Cardiac fibroblast (primary cell): ENCODE measurements at regions not wholly inside any gene's neighbourhood (a gene's known extent, or its start where the extent isn't known, plus 50 kb on each side); places are given as distances from the start of the nearest gene placed in this dataset.
"Not testable (repeated sequence)": the region's sequence is repeated elsewhere in the genome, so short reads cannot be mapped to it uniquely, and the experiment has no call there.

Experiments used
- DNase-seq, 2 donors: peaks; one replicate each; pipeline versions ENCODE4 v3.0.0 to v3.0.0-alpha.2; 2010; ENCODE audit warnings: low read depth in 2 of 2
- H3K4me3 ChIP-seq, 2 donors: replicated peaks in 1 of 2; 1 replicate in 1 of 2; 2 replicates in 1 of 2; pipeline ENCODE4 v1.5.1; 2011; ENCODE audit warnings: low read depth in 2 of 2, low read length in 2 of 2, mild to moderate bottlenecking in 2 of 2, moderate library complexity in 1 of 2
- TF ChIP-seq, protein P1 (sequence below): IDR thresholded peaks from one replicate; pipeline ENCODE4 v1.5.1; 2011; ENCODE audit warnings: low read depth, mild to moderate bottlenecking, low read length, inconsistent platforms

DNA sequence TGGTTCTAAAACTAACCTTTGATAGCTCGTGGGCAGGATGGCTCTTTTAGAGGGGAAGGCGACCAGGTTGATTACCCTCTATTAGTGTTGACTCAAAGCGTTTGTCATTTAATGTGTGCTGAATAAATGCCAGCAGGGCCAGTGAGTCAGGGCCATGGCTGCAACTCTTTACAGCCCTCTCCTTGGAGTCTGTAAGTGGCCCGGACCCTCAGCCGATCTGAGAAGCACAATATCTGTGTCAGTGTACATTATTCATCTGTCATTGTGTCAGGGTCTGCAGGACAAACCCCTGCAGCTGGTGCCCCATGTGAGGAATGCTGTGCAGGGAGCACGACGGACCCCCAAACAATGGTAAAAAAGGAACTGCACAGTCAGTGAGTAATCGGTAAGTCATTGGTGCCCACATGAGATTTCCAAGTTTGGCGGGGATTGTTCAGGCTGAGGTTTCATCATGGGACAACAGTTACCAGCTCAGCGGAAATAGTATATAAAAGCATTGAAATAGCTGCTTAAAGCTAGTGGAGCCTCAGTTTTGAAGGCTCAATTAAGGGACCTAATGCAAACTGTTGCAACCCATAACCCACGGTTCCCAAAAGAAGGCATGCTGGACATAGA lies 139.1 kb downstream of the ZNF675 start:
- TF ChIP-seq, protein P1, sequence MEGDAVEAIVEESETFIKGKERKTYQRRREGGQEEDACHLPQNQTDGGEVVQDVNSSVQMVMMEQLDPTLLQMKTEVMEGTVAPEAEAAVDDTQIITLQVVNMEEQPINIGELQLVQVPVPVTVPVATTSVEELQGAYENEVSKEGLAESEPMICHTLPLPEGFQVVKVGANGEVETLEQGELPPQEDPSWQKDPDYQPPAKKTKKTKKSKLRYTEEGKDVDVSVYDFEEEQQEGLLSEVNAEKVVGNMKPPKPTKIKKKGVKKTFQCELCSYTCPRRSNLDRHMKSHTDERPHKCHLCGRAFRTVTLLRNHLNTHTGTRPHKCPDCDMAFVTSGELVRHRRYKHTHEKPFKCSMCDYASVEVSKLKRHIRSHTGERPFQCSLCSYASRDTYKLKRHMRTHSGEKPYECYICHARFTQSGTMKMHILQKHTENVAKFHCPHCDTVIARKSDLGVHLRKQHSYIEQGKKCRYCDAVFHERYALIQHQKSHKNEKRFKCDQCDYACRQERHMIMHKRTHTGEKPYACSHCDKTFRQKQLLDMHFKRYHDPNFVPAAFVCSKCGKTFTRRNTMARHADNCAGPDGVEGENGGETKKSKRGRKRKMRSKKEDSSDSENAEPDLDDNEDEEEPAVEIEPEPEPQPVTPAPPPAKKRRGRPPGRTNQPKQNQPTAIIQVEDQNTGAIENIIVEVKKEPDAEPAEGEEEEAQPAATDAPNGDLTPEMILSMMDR: no peak
- no peak overlapping the region for H3K4me3 ChIP-seq
- DNase-seq: no peak

DNA sequence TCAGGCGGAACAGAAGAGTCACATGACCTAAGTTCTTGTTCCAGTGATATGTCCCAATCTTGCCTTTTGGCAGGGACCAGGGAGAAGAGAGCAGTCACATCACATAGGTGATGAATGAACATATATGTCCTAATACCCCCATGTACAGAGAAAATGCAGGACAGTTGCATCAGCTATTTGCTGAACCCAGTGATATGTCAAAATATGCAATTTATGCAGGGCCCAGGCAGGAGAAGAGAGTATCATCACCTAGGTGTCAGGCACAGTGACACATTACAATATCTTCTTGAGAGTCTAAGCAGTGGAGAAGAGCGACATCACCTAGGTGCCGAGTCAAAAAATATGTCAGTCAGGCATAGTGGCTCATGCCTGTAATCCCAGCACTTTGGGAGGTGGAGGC lies 139.9 kb downstream of the ZNF675 start:
- no peak overlapping the region for H3K4me3 ChIP-seq
- DNase-seq: no peak
- TF ChIP-seq, protein P1: no peak

DNA sequence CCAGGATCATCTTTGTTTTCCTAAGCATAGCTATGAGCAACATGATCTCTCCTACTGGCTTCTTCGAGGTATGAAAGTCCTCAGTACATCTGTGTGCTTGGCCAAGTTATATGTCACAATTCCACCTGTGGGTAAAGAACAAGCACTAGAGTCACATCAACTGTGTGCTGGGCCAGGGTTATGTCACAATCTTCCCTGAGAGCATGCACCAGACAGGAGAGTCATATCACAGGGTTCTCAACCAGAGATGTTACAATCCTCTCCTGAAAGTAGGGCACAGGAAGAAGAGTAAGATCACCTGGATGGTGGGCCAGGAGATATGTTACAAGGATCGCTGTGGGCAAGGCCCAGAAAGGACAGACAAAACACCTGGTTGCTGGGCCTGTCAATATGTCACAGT lies 143.7 kb downstream of the ZNF675 start:
- TF ChIP-seq, protein P1: no peak
- H3K4me3 ChIP-seq: no peak overlapping the region
- DNase-seq: no peak

DNA sequence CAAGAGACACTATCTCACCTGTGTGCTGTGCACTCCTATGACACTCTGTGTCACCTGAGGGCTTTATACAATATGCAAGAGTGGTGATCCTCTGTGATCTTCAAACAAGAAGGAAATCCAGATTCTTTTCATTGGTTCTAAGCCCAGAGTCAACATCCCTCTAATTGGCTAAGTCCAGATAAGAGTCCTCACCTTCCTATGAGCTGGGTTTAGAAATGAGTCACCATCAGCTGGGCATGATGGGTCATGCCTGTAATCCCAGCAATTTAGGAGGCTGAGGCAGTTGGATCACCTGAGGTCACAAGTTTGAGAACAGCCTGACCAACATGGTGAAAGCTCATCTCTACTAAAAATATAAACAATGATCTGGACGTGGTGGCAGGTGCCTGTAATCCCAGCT lies 144.4 kb downstream of the ZNF675 start:
- TF ChIP-seq, protein P1: no peak
- DNase-seq: no peak
- H3K4me3 ChIP-seq: no peak overlapping the region

DNA sequence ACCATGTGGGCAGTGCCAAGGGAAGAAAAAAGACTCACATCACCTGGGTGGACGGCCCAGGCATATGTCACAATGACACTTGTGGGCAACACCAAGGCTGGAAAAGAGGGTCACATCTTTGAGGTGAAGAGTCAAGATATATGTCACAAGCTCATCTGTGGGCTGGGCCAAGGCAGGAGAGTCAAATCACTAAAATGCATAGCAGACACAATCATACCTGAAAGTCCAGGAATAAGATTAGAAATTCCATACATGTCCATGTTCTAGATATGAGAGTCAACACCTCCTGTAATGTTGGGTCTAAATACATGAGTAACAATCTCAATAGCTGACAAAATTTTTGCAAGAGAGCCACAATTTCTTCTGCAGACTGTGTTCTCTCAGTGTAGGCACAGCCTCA lies 145.0 kb downstream of the ZNF675 start:
- H3K4me3 ChIP-seq: no peak overlapping the region
- no peak for DNase-seq
- TF ChIP-seq, protein P1: no peak

DNA sequence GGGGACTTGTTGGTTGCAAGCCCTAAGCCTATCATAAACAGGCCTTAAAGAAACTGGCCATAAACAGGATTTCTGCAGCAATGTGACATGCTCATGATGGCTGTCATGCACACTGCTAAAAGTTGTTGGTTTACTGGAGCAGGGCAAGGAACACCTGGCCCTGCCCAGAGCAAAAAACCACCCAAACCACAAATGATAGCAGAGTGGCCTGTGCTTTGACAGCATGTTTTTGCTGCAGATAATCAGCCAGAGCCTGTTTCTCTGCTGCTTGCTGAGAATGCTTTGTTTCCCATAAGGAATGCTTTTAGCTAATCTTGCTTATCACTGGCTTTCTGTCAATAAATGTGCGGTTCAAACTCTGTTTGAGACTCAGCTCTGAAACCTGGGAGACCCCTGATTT lies 144.9 kb upstream of the ZNF91 start:
- DNase-seq: not testable (repeated sequence)

DNA sequence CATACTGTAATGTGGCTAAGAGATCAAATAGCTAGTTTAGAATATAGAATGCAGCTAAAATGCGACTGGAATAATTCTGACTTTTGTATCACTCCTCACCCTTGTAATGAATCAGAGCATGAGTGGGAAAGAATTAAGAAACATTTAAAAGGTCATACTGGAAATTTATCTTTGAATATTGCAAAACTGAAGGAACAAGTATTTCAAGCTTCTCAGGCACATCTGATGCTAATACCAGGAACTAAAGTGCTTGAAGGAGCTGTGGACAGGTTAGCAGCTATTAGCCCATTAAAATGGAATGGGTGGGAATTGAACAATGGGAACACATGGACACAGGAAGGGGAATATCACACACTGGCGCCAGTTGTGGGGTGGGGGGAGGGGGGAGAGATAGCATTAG lies 144.2 kb upstream of the ZNF91 start:
- no peak for DNase-seq
- TF ChIP-seq, protein P1: no peak
- no peak overlapping the region for H3K4me3 ChIP-seq

More for the DNA sequence above, 144.9 kb upstream of the ZNF91 start:
- H3K4me3 ChIP-seq: not testable (repeated sequence)

DNA sequence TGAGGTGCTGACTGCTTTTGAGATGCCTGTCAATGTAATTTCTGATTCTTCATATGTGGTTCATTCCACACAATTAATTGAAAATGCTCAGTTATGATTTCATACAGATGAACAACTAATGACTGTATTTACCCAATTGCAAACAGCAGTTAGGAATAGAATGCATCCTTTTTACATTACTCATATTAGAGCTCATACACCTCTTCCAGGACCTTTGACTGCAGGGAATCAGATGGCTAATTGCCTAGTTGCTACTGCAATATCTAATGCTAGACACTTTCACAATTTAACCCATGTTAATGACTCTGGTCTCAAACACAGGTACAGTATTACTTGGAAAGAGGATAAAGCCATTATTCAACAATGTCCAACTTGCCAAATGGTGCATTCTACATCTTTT lies 141.9 kb upstream of the ZNF91 start:
- not testable (repeated sequence) for H3K4me3 ChIP-seq, DNase-seq

DNA sequence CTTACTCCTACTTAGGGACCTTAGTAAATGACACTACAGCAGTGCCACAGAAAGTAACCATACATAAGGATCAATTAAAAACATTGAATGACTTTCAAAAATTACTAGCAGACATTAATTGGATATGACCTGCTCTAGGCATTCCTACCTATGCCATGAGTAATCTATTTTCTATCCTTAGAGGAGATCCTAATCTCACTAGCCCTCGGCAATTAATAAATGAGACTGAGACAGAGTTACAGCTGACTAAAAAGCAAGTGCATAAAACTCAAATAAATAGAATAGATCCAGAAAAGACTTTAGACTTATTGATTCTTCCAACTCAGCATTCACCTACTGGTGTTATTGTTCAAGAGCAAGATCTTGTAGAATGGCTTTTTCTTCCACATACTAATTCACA lies 141.1 kb upstream of the ZNF91 start:
- DNase-seq, H3K4me3 ChIP-seq: not testable (repeated sequence)

DNA sequence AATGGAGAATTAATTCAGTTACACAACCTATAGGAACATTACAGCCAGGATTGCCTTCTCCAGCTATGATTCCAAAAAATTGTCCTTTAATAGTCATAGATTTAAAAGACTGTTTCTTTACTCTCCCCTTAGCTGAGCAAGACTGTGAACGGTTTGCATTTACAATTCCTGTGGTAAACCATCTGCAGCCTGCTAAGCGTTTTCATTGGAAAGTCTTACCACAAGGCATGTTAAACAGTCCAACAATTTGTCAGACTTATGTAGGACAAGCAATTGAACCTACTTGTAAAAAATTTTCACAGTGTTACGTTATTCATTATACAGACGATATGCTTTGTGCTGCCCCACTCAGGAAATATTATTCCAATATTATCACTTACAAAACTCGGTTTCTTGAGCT lies 140.6 kb upstream of the ZNF91 start:
- not testable (repeated sequence) for DNase-seq, H3K4me3 ChIP-seq

DNA sequence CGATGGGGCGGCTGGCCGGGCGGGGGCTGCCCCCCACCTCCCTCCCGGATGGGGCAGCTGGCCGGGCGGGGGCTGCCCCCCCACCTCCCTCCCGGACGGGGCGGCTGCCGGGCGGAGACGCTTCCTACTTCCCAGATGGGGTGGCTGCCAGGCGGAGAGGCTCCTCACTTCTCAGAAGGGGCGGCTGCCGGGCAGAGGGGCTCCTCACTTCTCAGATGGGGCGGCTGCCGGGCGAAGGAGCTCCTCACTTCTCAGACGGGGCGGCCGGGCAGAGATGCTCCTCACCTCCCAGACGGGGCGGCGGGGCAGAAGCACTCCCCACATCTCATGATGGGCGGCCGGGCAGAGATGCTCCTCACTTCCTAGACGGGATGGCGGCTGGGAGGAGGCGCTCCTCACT lies 138.2 kb upstream of the ZNF91 start:
- DNase-seq, H3K4me3 ChIP-seq: not testable (repeated sequence)
